ENCODE measurements at regions not wholly inside any gene's neighbourhood (a gene's known extent, or its start where the extent isn't known, plus 50 kb on each side); places are given as distances from the start of the nearest gene placed in this dataset.
"Not testable (repeated sequence)": the region's sequence is repeated elsewhere in the genome, so short reads cannot be mapped to it uniquely, and the experiment has no call there.

GRCh38 chr5:130520211-130520610 is 615.9 kb downstream of the CHSY3 start:
- Histone ChIP-seq H3K9me3 (peaks cover 4% of the 10 kb centered on the region), H3K36me3 (ENCODE audit: low read depth) (no peaks in the 10 kb centered on the region), H3K4me1 (ENCODE audit: low read depth) (no peaks in the 10 kb centered on the region), H3K4me3 (no peak overlapping the region)
- no peak for TF ChIP-seq CTCF (IDR thresholded peaks at IDR 0.05)
- intact Hi-C loops (cut with DNase I, micrococcal nuclease), result no loop called here
- DNase-seq (no peak), ATAC-seq (no peak)

- DNase-seq (no peak), ATAC-seq (no peak)
- Histone ChIP-seq H3K4me1 (ENCODE audit: low read depth) (no peaks in the 10 kb centered on the region), H3K9me3 (peaks cover 4% of the 10 kb centered on the region), H3K4me3 (no peak overlapping the region), H3K36me3 (ENCODE audit: low read depth) (no peaks in the 10 kb centered on the region)
- intact Hi-C loops (cut with DNase I, micrococcal nuclease), result no loop called here
- TF ChIP-seq CTCF (IDR thresholded peaks at IDR 0.05), result no peak
Observed at GRCh38 chr5:130514984-130515690, 610.9 kb downstream of the CHSY3 start.

GRCh38 chr5:130502702-130503101 is 598.4 kb downstream of the CHSY3 start:
- TF ChIP-seq CTCF (IDR thresholded peaks at IDR 0.05), result no peak
- Histone ChIP-seq H3K36me3 (ENCODE audit: low read depth) (no peaks in the 10 kb centered on the region), H3K4me1 (ENCODE audit: low read depth) (no peaks in the 10 kb centered on the region), H3K4me3 (no peak overlapping the region), H3K9me3 (no peaks in the 10 kb centered on the region)
- DNase-seq, result no peak
- ATAC-seq, result no peak
- intact Hi-C loops (cut with DNase I, micrococcal nuclease), result no loop called here

- DNase-seq, result no peak
- Histone ChIP-seq H3K4me3 (no peak overlapping the region), H3K9me3 (no peaks in the 10 kb centered on the region), H3K4me1 (ENCODE audit: low read depth) (no peaks in the 10 kb centered on the region), H3K36me3 (ENCODE audit: low read depth) (no peaks in the 10 kb centered on the region)
- ATAC-seq, result no peak
- TF ChIP-seq CTCF (IDR thresholded peaks at IDR 0.05), result no peak
- intact Hi-C loops (cut with DNase I, micrococcal nuclease), result no loop called here
Observed at GRCh38 chr5:130501151-130501865, 597.0 kb downstream of the CHSY3 start.

- H3K4me1 ChIP-seq (ENCODE audit: low read depth); ATAC-seq; H3K9me3 ChIP-seq; H3K36me3 ChIP-seq (ENCODE audit: low read depth); H3K4me3 ChIP-seq; intact Hi-C loops (cut with DNase I, micrococcal nuclease); DNase-seq: not testable (repeated sequence)
Observed at GRCh38 chr5:130500495-130500894, 596.2 kb downstream of the CHSY3 start.

- Histone ChIP-seq H3K9me3 (no peaks in the 10 kb centered on the region), H3K4me3 (no peak overlapping the region), H3K4me1 (ENCODE audit: low read depth) (no peaks in the 10 kb centered on the region), H3K36me3 (ENCODE audit: low read depth) (no peaks in the 10 kb centered on the region)
- DNase-seq (no peak), ATAC-seq (no peak)
- intact Hi-C loops (cut with DNase I, micrococcal nuclease), result no loop called here
- TF ChIP-seq CTCF (IDR thresholded peaks at IDR 0.05), result no peak
Observed at GRCh38 chr5:130496215-130496614, 592.0 kb downstream of the CHSY3 start.
